ENCODE measurements at regions not wholly inside any gene's neighbourhood (a gene's known extent, or its start where the extent isn't known, plus 50 kb on each side); places are given as distances from the start of the nearest gene placed in this dataset.

- no peak for TF ChIP-seq TEAD4 (IDR thresholded peaks at IDR 0.05)
- TF ChIP-seq TCF12 (IDR thresholded peaks at IDR 0.05; ENCODE audit: low read depth) = no peak
- no peak for TF ChIP-seq EP300 (IDR thresholded peaks at IDR 0.05; ENCODE audit: borderline replicate concordance)
- TF ChIP-seq ZBTB7A (IDR thresholded peaks at IDR 0.05; ENCODE audit: low read depth) = no peak
- TF ChIP-seq RAD21 (IDR thresholded peaks at IDR 0.05; ENCODE audit: low read depth) = no peak
- TF ChIP-seq YY1 (IDR thresholded peaks at IDR 0.05; ENCODE audit: low read depth) = no peak
- TF ChIP-seq, protein P1, sequence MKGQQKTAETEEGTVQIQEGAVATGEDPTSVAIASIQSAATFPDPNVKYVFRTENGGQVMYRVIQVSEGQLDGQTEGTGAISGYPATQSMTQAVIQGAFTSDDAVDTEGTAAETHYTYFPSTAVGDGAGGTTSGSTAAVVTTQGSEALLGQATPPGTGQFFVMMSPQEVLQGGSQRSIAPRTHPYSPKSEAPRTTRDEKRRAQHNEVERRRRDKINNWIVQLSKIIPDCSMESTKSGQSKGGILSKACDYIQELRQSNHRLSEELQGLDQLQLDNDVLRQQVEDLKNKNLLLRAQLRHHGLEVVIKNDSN (IDR thresholded peaks at IDR 0.05) = no peak
- TF ChIP-seq NFIC (IDR thresholded peaks at IDR 0.05) = no peak
- TF ChIP-seq FOXM1 (IDR thresholded peaks at IDR 0.05; ENCODE audit: borderline replicate concordance, low read depth) = no peak
- TF ChIP-seq MAX (IDR thresholded peaks at IDR 0.05) = no peak
- no peak for TF ChIP-seq TAF1 (IDR thresholded peaks at IDR 0.05; ENCODE audit: low read depth)
- no peak for TF ChIP-seq EGR1 (IDR thresholded peaks at IDR 0.05)
- TF ChIP-seq CREB1 (IDR thresholded peaks at IDR 0.05; ENCODE audit: low read depth) = no peak
- TF ChIP-seq REST (IDR thresholded peaks at IDR 0.05; ENCODE audit: low read depth) = no peak
- no peak for TF ChIP-seq CEBPB (IDR thresholded peaks at IDR 0.05)
Observed at GRCh38 chr4:77431546-77431945, 174.1 kb upstream of the CXCL13 start.

DNA sequence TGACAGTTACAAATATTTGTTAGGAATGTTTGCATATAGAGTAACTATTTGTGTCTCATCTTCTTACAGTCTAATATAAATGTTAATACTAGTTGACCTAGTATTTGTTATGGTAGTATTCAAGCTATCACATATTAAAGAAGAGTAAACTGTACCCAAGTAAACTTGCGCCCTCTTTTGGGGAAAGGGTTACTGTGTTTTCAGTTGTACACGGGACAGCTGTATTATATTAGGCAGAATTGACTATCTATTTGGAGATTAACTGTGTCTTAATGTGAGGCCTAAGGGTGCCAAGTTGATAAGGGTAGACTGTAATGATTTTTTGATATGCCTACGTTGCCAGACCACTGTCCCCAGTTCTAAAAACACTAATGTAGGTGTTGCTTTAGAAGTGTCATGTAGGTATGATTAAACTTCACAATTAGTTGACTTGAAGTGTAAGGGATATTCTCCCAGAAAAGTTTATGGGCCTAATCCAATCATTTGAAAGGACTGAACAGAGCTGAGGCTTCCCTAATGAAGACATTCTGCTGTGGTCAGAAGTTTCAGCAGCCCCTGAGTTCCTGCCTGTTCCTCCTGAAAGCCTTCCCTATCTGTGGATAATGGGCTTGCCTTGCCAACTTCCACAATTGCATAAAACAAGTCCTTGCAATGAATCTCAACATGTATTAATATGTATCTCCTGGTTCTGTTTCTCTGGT lies 172.8 kb upstream of the CXCL13 start:
- TF ChIP-seq TCF12 (IDR thresholded peaks at IDR 0.05; ENCODE audit: low read depth) (no peak), MAX (IDR thresholded peaks at IDR 0.05) (no peak), EP300 (IDR thresholded peaks at IDR 0.05; ENCODE audit: borderline replicate concordance) (no peak), RAD21 (IDR thresholded peaks at IDR 0.05; ENCODE audit: low read depth) (peak; percentile 17; the same call in 1 of the 2 replicates)

DNA sequence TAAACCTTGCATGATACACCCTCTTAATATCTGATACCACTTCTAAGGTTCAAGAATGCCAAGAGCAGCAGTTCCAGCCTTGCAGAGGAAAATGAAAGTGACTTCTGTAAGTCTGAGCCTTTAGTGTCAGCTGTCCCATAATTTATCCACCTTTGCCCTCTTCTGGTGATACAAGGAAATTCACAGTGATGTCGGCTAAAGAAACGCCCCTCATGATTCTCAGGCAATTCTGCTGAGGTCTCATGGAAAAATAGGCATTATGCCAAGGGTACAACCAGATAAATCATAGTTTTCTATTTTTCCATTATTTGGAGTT lies 172.2 kb upstream of the CXCL13 start:
- TF ChIP-seq RAD21 (IDR thresholded peaks at IDR 0.05; ENCODE audit: low read depth) (peak; percentile 80), TAF1 (IDR thresholded peaks at IDR 0.05; ENCODE audit: low read depth) (no peak)

DNA sequence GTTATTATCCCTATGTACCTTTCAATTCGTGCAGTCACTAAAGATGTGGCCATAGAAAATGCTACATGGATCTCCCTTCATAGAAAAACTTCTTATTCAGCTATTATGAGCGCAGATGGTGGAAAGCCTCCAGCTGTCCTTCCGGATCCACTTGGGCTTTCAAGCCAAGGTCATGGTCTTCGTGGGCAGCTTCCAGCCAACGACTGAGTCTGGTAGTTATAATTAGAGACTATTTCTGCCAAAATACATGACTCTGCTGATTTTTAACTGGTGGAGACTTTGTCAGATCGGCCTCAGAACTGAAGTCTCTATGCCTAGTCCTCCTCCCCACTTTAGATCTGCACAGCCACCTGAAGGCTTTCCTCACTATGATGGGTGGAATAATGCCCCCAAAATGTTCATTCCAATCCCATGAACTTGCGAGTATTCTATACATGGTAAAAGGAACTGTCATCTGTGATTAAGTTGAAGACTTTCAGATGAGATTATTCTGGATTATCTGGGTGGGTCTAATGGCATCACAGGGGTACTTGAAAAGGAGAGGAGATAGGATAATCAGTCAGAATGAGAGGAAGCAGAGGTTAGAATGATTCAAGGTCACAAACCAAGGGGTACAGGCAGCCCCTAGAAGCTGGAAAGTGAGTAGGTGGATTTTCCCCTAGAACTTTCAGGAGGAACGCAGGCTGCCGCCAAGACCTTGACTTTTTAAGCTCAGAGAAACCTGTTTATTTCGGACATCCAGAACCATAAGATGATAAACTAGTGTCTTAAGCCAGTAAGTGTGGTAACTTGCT lies 171.1 kb upstream of the CXCL13 start:
- no peak for TF ChIP-seq ZBTB7A (IDR thresholded peaks at IDR 0.05; ENCODE audit: low read depth)
- TF ChIP-seq TAF1 (IDR thresholded peaks at IDR 0.05; ENCODE audit: low read depth) = no peak
- TF ChIP-seq EP300 (IDR thresholded peaks at IDR 0.05; ENCODE audit: borderline replicate concordance) = no peak
- TF ChIP-seq NFIC (IDR thresholded peaks at IDR 0.05) = no peak
- no peak for TF ChIP-seq FOXM1 (IDR thresholded peaks at IDR 0.05; ENCODE audit: borderline replicate concordance, low read depth)
- no peak for TF ChIP-seq TEAD4 (IDR thresholded peaks at IDR 0.05)
- TF ChIP-seq RAD21 (IDR thresholded peaks at IDR 0.05; ENCODE audit: low read depth) = no peak
- TF ChIP-seq TCF12 (IDR thresholded peaks at IDR 0.05; ENCODE audit: low read depth) = no peak
- no peak for TF ChIP-seq MAX (IDR thresholded peaks at IDR 0.05)
- no peak for TF ChIP-seq YY1 (IDR thresholded peaks at IDR 0.05; ENCODE audit: low read depth)

GRCh38 chr4:77437079-77437478 lies 168.5 kb upstream of the CXCL13 start:
- TF ChIP-seq MAX (IDR thresholded peaks at IDR 0.05) (no peak), RAD21 (IDR thresholded peaks at IDR 0.05; ENCODE audit: low read depth) (no peak), TAF1 (IDR thresholded peaks at IDR 0.05; ENCODE audit: low read depth) (no peak), YY1 (IDR thresholded peaks at IDR 0.05; ENCODE audit: low read depth) (no peak)

DNA sequence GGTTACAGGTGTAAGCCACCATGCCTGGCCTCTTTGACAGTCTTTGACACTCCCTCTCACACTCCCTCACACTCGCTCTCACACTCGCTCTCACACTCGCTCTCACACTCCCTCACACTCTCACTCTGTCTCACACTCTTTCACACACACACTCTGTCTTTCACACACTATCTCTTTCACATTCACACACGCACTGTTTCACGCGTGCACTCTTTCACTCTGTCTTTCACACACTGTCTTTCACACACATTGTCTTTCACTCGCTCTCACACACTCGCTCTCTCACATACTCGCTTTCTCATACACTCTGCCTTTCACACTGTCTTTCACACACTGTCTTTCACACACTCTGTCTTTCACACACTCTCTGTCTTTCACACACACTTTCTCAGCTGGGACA lies 167.1 kb upstream of the CXCL13 start:
- TF ChIP-seq EGR1 (IDR thresholded peaks at IDR 0.05) = no peak
- no peak for TF ChIP-seq TEAD4 (IDR thresholded peaks at IDR 0.05)
- TF ChIP-seq, protein P1 (IDR thresholded peaks at IDR 0.05) = no peak
- no peak for TF ChIP-seq NFIC (IDR thresholded peaks at IDR 0.05)
- no peak for TF ChIP-seq TAF1 (IDR thresholded peaks at IDR 0.05; ENCODE audit: low read depth)
- no peak for TF ChIP-seq CREB1 (IDR thresholded peaks at IDR 0.05; ENCODE audit: low read depth)
- no peak for TF ChIP-seq EP300 (IDR thresholded peaks at IDR 0.05; ENCODE audit: borderline replicate concordance)
- no peak for TF ChIP-seq REST (IDR thresholded peaks at IDR 0.05; ENCODE audit: low read depth)
- TF ChIP-seq ZBTB7A (IDR thresholded peaks at IDR 0.05; ENCODE audit: low read depth) = no peak
- no peak for TF ChIP-seq YY1 (IDR thresholded peaks at IDR 0.05; ENCODE audit: low read depth)
- TF ChIP-seq MAX (IDR thresholded peaks at IDR 0.05) = no peak
- no peak for TF ChIP-seq FOXM1 (IDR thresholded peaks at IDR 0.05; ENCODE audit: borderline replicate concordance, low read depth)
- no peak for TF ChIP-seq TCF12 (IDR thresholded peaks at IDR 0.05; ENCODE audit: low read depth)
